Prostate gland (tissue), 2 donors: ENCODE measurements at regions not wholly inside any gene's neighbourhood (a gene's known extent, or its start where the extent isn't known, plus 50 kb on each side); places are given as distances from the start of the nearest gene placed in this dataset.

Experiments used
- DNase-seq: peaks from one replicate; pipeline ENCODE4 v3.0.0-alpha.2; 2019; ENCODE audit warnings: low spot score
- H3K27ac ChIP-seq, 2 donors: fragments of 200-600 bp; sonication (generic); 2 replicates each; pipeline ENCODE4 v1.5.1; 2017 to 2019
- H3K27me3 ChIP-seq: fragments of 200-600 bp; sonication (generic); replicated peaks from 2 replicates; pipeline ENCODE4 v1.5.1; 2019; ENCODE audit not compliant: insufficient read depth
- H3K36me3 ChIP-seq, 2 donors: fragments of 200-600 bp; sonication (generic); 1 replicate in 1 of 2; 2 replicates in 1 of 2; pipeline versions ENCODE4 v1.5.1 to v1.8.1; 2017 to 2019
- H3K4me1 ChIP-seq: fragments of 200-600 bp; sonication (generic); replicated peaks from 2 replicates; pipeline ENCODE4 v1.5.1; 2019
- H3K4me3 ChIP-seq, 2 donors: fragments of 200-600 bp; sonication (generic); 2 replicates each; pipeline ENCODE4 v1.5.1; 2017 to 2019
- H3K9me3 ChIP-seq: fragments of 200-600 bp; sonication (generic); 2 replicates; pipeline ENCODE4 v1.5.1; 2017
- CTCF ChIP-seq, 4 experiments: fragments of 200-600 bp in 2 of 4; fragments of 450-650 bp in 2 of 4; sonication (generic) in 2 of 4; IDR thresholded peaks; 1 replicate in 3 of 4; 2 replicates in 1 of 4; pipeline ENCODE4 v1.5.1; 2016 to 2019; ENCODE audit warnings: antibody characterized with exemption in 4 of 4, mild to moderate bottlenecking in 2 of 4, moderate library complexity in 2 of 4
- POLR2A ChIP-seq: fragments of 450-650 bp; IDR thresholded peaks from one replicate; pipeline ENCODE4 v1.6.1; 2016; ENCODE audit warnings: antibody characterized with exemption, mild to moderate bottlenecking
- POLR2AphosphoS5 ChIP-seq: sonication (generic); formaldehyde crosslinking; IDR thresholded peaks from one replicate; pipeline ENCODE4 v1.6.1; 2017; ENCODE audit warnings: antibody characterized with exemption
- WGBS: methylation state at CpG from one replicate; pipeline ENCODE4 v1.1.5; 2018; 5-methylcytosine and 5-hydroxymethylcytosine counted together
- intact Hi-C: fragments of 100-400 bp; cut with DNase I; formaldehyde crosslinking; loops from one replicate; pipeline ENCODE4 v1.14.2; 2022

GRCh38 chr7:98509836-98510235, 107.2 kb upstream of the NPTX2 start:
- Histone ChIP-seq H3K36me3 (no peaks in the 10 kb centered on the region), H3K27ac (no peak overlapping the region), H3K9me3 (no peaks in the 10 kb centered on the region), H3K4me1 (no peaks in the 10 kb centered on the region), H3K4me3 (no peak overlapping the region), H3K27me3 (no peaks in the 10 kb centered on the region)
- TF ChIP-seq POLR2A, result no peak
- no peak for TF ChIP-seq POLR2AphosphoS5
- no peak for TF ChIP-seq CTCF (IDR thresholded peaks at IDR 0.05)
- intact Hi-C loops, result no loop called here
- DNase-seq, result no peak
- 34% methylated on average over 6 of the region's 6 CpGs for WGBS

- WGBS, result 97% methylated on average over 2 of the region's 2 CpGs
- H3K36me3 ChIP-seq, result no peaks in the 10 kb centered on the region
- no peak for DNase-seq
- H3K27me3 ChIP-seq, result peaks cover 3% of the 10 kb centered on the region
- H3K27ac ChIP-seq, result no peak overlapping the region
- intact Hi-C loops, result no loop called here
- TF ChIP-seq POLR2A (no peak), POLR2AphosphoS5 (no peak)
- H3K4me1 ChIP-seq, result no peaks in the 10 kb centered on the region
- H3K4me3 ChIP-seq, result no peak overlapping the region
- no peaks in the 10 kb centered on the region for H3K9me3 ChIP-seq
Observed at GRCh38 chr7:98506471-98506870, 105.6 kb upstream of the BAIAP2L1 start.

- no peaks in the 10 kb centered on the region for H3K9me3 ChIP-seq
- TF ChIP-seq POLR2A (no peak), CTCF (IDR thresholded peaks at IDR 0.05) (no peak), POLR2AphosphoS5 (no peak)
- H3K36me3 ChIP-seq, result no peaks in the 10 kb centered on the region
- intact Hi-C loops, result no loop called here
- 55% methylated on average over 6 of the region's 6 CpGs for WGBS
- H3K4me1 ChIP-seq, result no peaks in the 10 kb centered on the region
- peaks cover 3% of the 10 kb centered on the region for H3K27me3 ChIP-seq
- DNase-seq, result no peak
- no peak overlapping the region for H3K4me3 ChIP-seq
- H3K27ac ChIP-seq, result no peak overlapping the region
Observed at GRCh38 chr7:98500764-98501163, 99.9 kb upstream of the BAIAP2L1 start.

- Histone ChIP-seq H3K4me3 (no peak overlapping the region), H3K27ac (no peak overlapping the region), H3K27me3 (no peaks in the 10 kb centered on the region), H3K36me3 (no peaks in the 10 kb centered on the region), H3K9me3 (no peaks in the 10 kb centered on the region), H3K4me1 (no peaks in the 10 kb centered on the region)
- no peak for DNase-seq
- 96% methylated on average over 2 of the region's 2 CpGs for WGBS
- intact Hi-C loops, result no loop called here
- TF ChIP-seq POLR2A, result no peak
- TF ChIP-seq POLR2AphosphoS5, result no peak
- TF ChIP-seq CTCF (IDR thresholded peaks at IDR 0.05), result no peak
Observed at GRCh38 chr7:98496618-98497017, 95.7 kb upstream of the BAIAP2L1 start.

- Histone ChIP-seq H3K36me3 (no peaks in the 10 kb centered on the region), H3K27ac (no peak overlapping the region), H3K4me3 (no peak overlapping the region), H3K4me1 (no peaks in the 10 kb centered on the region), H3K27me3 (no peaks in the 10 kb centered on the region), H3K9me3 (no peaks in the 10 kb centered on the region)
- intact Hi-C loops, result no loop called here
- TF ChIP-seq POLR2A (no peak), POLR2AphosphoS5 (no peak), CTCF (IDR thresholded peaks at IDR 0.05) (no peak)
- WGBS, result 79% methylated on average over 11 of the region's 11 CpGs
- DNase-seq, result no peak
Observed at GRCh38 chr7:98495200-98495955, 94.5 kb upstream of the BAIAP2L1 start.
